ENCODE measurements at regions not wholly inside any gene's neighbourhood (a gene's known extent, or its start where the extent isn't known, plus 50 kb on each side); places are given as distances from the start of the nearest gene placed in this dataset.

- H3K9ac ChIP-seq (ENCODE audit: low read length) = no peak overlapping the region
- no peak overlapping the region for H3K4me3 ChIP-seq (ENCODE audit: low read depth in 1 of 2, low read length in 2 of 2)
- H3K4me1 ChIP-seq (ENCODE audit: insufficient read depth, low read length) = no peaks in the 10 kb centered on the region
- H3K36me3 ChIP-seq (ENCODE audit: insufficient read depth, low read length) = no peaks in the 10 kb centered on the region
- no peaks in the 10 kb centered on the region for H3K27me3 ChIP-seq (ENCODE audit: control insufficient read depth in 1 of 2, insufficient read depth in 2 of 2, low read length in 2 of 2)
- no peak overlapping the region for H3K27ac ChIP-seq (ENCODE audit: low read depth, low read length)
- no peaks in the 10 kb centered on the region for H3K9me3 ChIP-seq (ENCODE audit: low read length)
Measured at GRCh38 chr13:82248762-82249161, 1633.5 kb downstream of the SLITRK1 start.

- Histone ChIP-seq H3K9me3 (ENCODE audit: low read length) (no peaks in the 10 kb centered on the region), H3K27me3 (ENCODE audit: control insufficient read depth in 1 of 2, insufficient read depth in 2 of 2, low read length in 2 of 2) (no peaks in the 10 kb centered on the region), H3K27ac (ENCODE audit: low read depth, low read length) (no peak overlapping the region), H3K4me3 (ENCODE audit: low read depth in 1 of 2, low read length in 2 of 2) (no peak overlapping the region), H3K36me3 (ENCODE audit: insufficient read depth, low read length) (no peaks in the 10 kb centered on the region), H3K4me1 (ENCODE audit: insufficient read depth, low read length) (no peaks in the 10 kb centered on the region), H3K9ac (ENCODE audit: low read length) (no peak overlapping the region)
Measured at GRCh38 chr13:82245860-82246259, 1636.4 kb downstream of the SLITRK1 start.

- Histone ChIP-seq H3K4me1 (ENCODE audit: insufficient read depth, low read length) (no peaks in the 10 kb centered on the region), H3K27me3 (ENCODE audit: control insufficient read depth in 1 of 2, insufficient read depth in 2 of 2, low read length in 2 of 2) (no peaks in the 10 kb centered on the region), H3K27ac (ENCODE audit: low read depth, low read length) (no peak overlapping the region), H3K36me3 (ENCODE audit: insufficient read depth, low read length) (no peaks in the 10 kb centered on the region), H3K4me3 (ENCODE audit: low read depth in 1 of 2, low read length in 2 of 2) (no peak overlapping the region), H3K9me3 (ENCODE audit: low read length) (no peaks in the 10 kb centered on the region), H3K9ac (ENCODE audit: low read length) (no peak overlapping the region)
Measured at GRCh38 chr13:82224806-82225205, 1657.5 kb downstream of the SLITRK1 start.

GRCh38 chr13:82221621-82222020 lies 1660.7 kb downstream of the SLITRK1 start:
- no peak overlapping the region for H3K4me3 ChIP-seq (ENCODE audit: low read depth in 1 of 2, low read length in 2 of 2)
- no peaks in the 10 kb centered on the region for H3K36me3 ChIP-seq (ENCODE audit: insufficient read depth, low read length)
- no peaks in the 10 kb centered on the region for H3K27me3 ChIP-seq (ENCODE audit: control insufficient read depth in 1 of 2, insufficient read depth in 2 of 2, low read length in 2 of 2)
- no peaks in the 10 kb centered on the region for H3K9me3 ChIP-seq (ENCODE audit: low read length)
- H3K9ac ChIP-seq (ENCODE audit: low read length) = no peak overlapping the region
- H3K27ac ChIP-seq (ENCODE audit: low read depth, low read length) = no peak overlapping the region
- H3K4me1 ChIP-seq (ENCODE audit: insufficient read depth, low read length) = no peaks in the 10 kb centered on the region

GRCh38 chr13:82220641-82221040 lies 1661.6 kb downstream of the SLITRK1 start:
- no peak overlapping the region for H3K9ac ChIP-seq (ENCODE audit: low read length)
- H3K9me3 ChIP-seq (ENCODE audit: low read length) = no peaks in the 10 kb centered on the region
- no peak overlapping the region for H3K27ac ChIP-seq (ENCODE audit: low read depth, low read length)
- no peaks in the 10 kb centered on the region for H3K36me3 ChIP-seq (ENCODE audit: insufficient read depth, low read length)
- H3K27me3 ChIP-seq (ENCODE audit: control insufficient read depth in 1 of 2, insufficient read depth in 2 of 2, low read length in 2 of 2) = no peaks in the 10 kb centered on the region
- H3K4me1 ChIP-seq (ENCODE audit: insufficient read depth, low read length) = no peaks in the 10 kb centered on the region
- no peak overlapping the region for H3K4me3 ChIP-seq (ENCODE audit: low read depth in 1 of 2, low read length in 2 of 2)

- H3K9ac ChIP-seq (ENCODE audit: low read length) = no peak overlapping the region
- no peak overlapping the region for H3K4me3 ChIP-seq (ENCODE audit: low read depth in 1 of 2, low read length in 2 of 2)
- H3K36me3 ChIP-seq (ENCODE audit: insufficient read depth, low read length) = no peaks in the 10 kb centered on the region
- H3K4me1 ChIP-seq (ENCODE audit: insufficient read depth, low read length) = no peaks in the 10 kb centered on the region
- no peaks in the 10 kb centered on the region for H3K27me3 ChIP-seq (ENCODE audit: control insufficient read depth in 1 of 2, insufficient read depth in 2 of 2, low read length in 2 of 2)
- peaks cover 6% of the 10 kb centered on the region for H3K9me3 ChIP-seq (ENCODE audit: low read length)
- H3K27ac ChIP-seq (ENCODE audit: low read depth, low read length) = no peak overlapping the region
Measured at GRCh38 chr13:82216165-82216564, 1666.1 kb downstream of the SLITRK1 start.

GRCh38 chr13:82214341-82214740 lies 1667.9 kb downstream of the SLITRK1 start:
- Histone ChIP-seq H3K4me3 (ENCODE audit: low read depth in 1 of 2, low read length in 2 of 2) (no peak overlapping the region), H3K27me3 (ENCODE audit: control insufficient read depth in 1 of 2, insufficient read depth in 2 of 2, low read length in 2 of 2) (no peaks in the 10 kb centered on the region), H3K36me3 (ENCODE audit: insufficient read depth, low read length) (no peaks in the 10 kb centered on the region), H3K9ac (ENCODE audit: low read length) (no peak overlapping the region), H3K9me3 (ENCODE audit: low read length) (peaks cover 6% of the 10 kb centered on the region), H3K27ac (ENCODE audit: low read depth, low read length) (no peak overlapping the region), H3K4me1 (ENCODE audit: insufficient read depth, low read length) (no peaks in the 10 kb centered on the region)

- Histone ChIP-seq H3K27me3 (ENCODE audit: control insufficient read depth in 1 of 2, insufficient read depth in 2 of 2, low read length in 2 of 2) (no peaks in the 10 kb centered on the region), H3K4me1 (ENCODE audit: insufficient read depth, low read length) (no peaks in the 10 kb centered on the region), H3K9ac (ENCODE audit: low read length) (no peak overlapping the region), H3K9me3 (ENCODE audit: low read length) (no peaks in the 10 kb centered on the region), H3K36me3 (ENCODE audit: insufficient read depth, low read length) (no peaks in the 10 kb centered on the region), H3K27ac (ENCODE audit: low read depth, low read length) (no peak overlapping the region), H3K4me3 (ENCODE audit: low read depth in 1 of 2, low read length in 2 of 2) (no peak overlapping the region)
Measured at GRCh38 chr13:82206241-82206640, 1676.0 kb downstream of the SLITRK1 start.

GRCh38 chr13:82202398-82202797 lies 1679.9 kb downstream of the SLITRK1 start:
- Histone ChIP-seq H3K36me3 (ENCODE audit: insufficient read depth, low read length) (no peaks in the 10 kb centered on the region), H3K4me3 (ENCODE audit: low read depth in 1 of 2, low read length in 2 of 2) (no peak overlapping the region)

GRCh38 chr13:82196087-82196486 lies 1686.2 kb downstream of the SLITRK1 start:
- Histone ChIP-seq H3K36me3 (ENCODE audit: insufficient read depth, low read length) (no peaks in the 10 kb centered on the region), H3K4me3 (ENCODE audit: low read depth in 1 of 2, low read length in 2 of 2) (no peak overlapping the region), H3K9ac (ENCODE audit: low read length) (no peak overlapping the region), H3K27me3 (ENCODE audit: control insufficient read depth in 1 of 2, insufficient read depth in 2 of 2, low read length in 2 of 2) (no peaks in the 10 kb centered on the region), H3K27ac (ENCODE audit: low read depth, low read length) (no peak overlapping the region), H3K9me3 (ENCODE audit: low read length) (no peaks in the 10 kb centered on the region), H3K4me1 (ENCODE audit: insufficient read depth, low read length) (no peaks in the 10 kb centered on the region)

More at GRCh38 chr13:82202398-82202797, 1679.9 kb downstream of the SLITRK1 start:
- Histone ChIP-seq H3K9me3 (ENCODE audit: low read length) (no peaks in the 10 kb centered on the region), H3K9ac (ENCODE audit: low read length) (no peak overlapping the region), H3K27ac (ENCODE audit: low read depth, low read length) (no peak overlapping the region), H3K4me1 (ENCODE audit: insufficient read depth, low read length) (no peaks in the 10 kb centered on the region), H3K27me3 (ENCODE audit: control insufficient read depth in 1 of 2, insufficient read depth in 2 of 2, low read length in 2 of 2) (no peaks in the 10 kb centered on the region)

GRCh38 chr13:82187227-82187626 lies 1695.0 kb downstream of the SLITRK1 start:
- Histone ChIP-seq H3K9me3 (ENCODE audit: low read length) (no peaks in the 10 kb centered on the region), H3K27me3 (ENCODE audit: control insufficient read depth in 1 of 2, insufficient read depth in 2 of 2, low read length in 2 of 2) (no peaks in the 10 kb centered on the region), H3K9ac (ENCODE audit: low read length) (no peak overlapping the region), H3K4me1 (ENCODE audit: insufficient read depth, low read length) (no peaks in the 10 kb centered on the region), H3K27ac (ENCODE audit: low read depth, low read length) (no peak overlapping the region), H3K36me3 (ENCODE audit: insufficient read depth, low read length) (no peaks in the 10 kb centered on the region), H3K4me3 (ENCODE audit: low read depth in 1 of 2, low read length in 2 of 2) (no peak overlapping the region)

GRCh38 chr13:82176751-82177150 lies 1705.5 kb downstream of the SLITRK1 start:
- Histone ChIP-seq H3K9ac (ENCODE audit: low read length) (no peak overlapping the region), H3K4me3 (ENCODE audit: low read depth in 1 of 2, low read length in 2 of 2) (no peak overlapping the region), H3K9me3 (ENCODE audit: low read length) (no peaks in the 10 kb centered on the region), H3K4me1 (ENCODE audit: insufficient read depth, low read length) (no peaks in the 10 kb centered on the region), H3K27me3 (ENCODE audit: control insufficient read depth in 1 of 2, insufficient read depth in 2 of 2, low read length in 2 of 2) (no peaks in the 10 kb centered on the region), H3K27ac (ENCODE audit: low read depth, low read length) (no peak overlapping the region), H3K36me3 (ENCODE audit: insufficient read depth, low read length) (no peaks in the 10 kb centered on the region)

Measured in muscle layer of colon (tissue), 2 donors.